Lung (tissue), 11 donors: ENCODE measurements at regions not wholly inside any gene's neighbourhood (a gene's known extent, or its start where the extent isn't known, plus 50 kb on each side); places are given as distances from the start of the nearest gene placed in this dataset.

ENCODE experiments used
- ATAC-seq: fragments of 200-7000 bp; cut with Tn5 transposase; one replicate; pipeline ENCODE4 v1.9.1; 2020; ENCODE audit warnings: moderate number of reproducible peaks; ENCODE audit not compliant: insufficient read depth, low FRiP score
- DNase-seq, 3 donors: peaks; one replicate each; pipeline ENCODE4 v3.0.0-alpha.2; 2013 to 2017
- H3K27ac ChIP-seq, 2 donors: one replicate each; pipeline ENCODE4 v1.5.1; 2013; ENCODE audit warnings: mild to moderate bottlenecking in 2 of 2, moderate library complexity in 2 of 2, control low read depth in 1 of 2, inconsistent platforms in 1 of 2, low read depth in 1 of 2, low read length in 1 of 2
- H3K27me3 ChIP-seq, 3 donors: one replicate each; pipeline ENCODE4 v1.5.1; 2013; ENCODE audit warnings: low read length in 2 of 3; ENCODE audit not compliant: control insufficient read depth in 3 of 3, insufficient read depth in 3 of 3
- H3K36me3 ChIP-seq, 4 donors: one replicate each; pipeline ENCODE4 v1.5.1; 2013; ENCODE audit warnings: low read length in 4 of 4, mild to moderate bottlenecking in 1 of 4, moderate library complexity in 1 of 4; ENCODE audit not compliant: control insufficient read depth in 4 of 4, insufficient read depth in 4 of 4
- H3K4me1 ChIP-seq, 5 donors: one replicate each; pipeline ENCODE4 v1.5.1; 2013; ENCODE audit warnings: low read length in 5 of 5, mild to moderate bottlenecking in 2 of 5, moderate library complexity in 1 of 5; ENCODE audit not compliant: control insufficient read depth in 5 of 5, insufficient read depth in 5 of 5
- H3K4me3 ChIP-seq: one replicate; pipeline ENCODE4 v1.5.1; 2013; ENCODE audit warnings: mild to moderate bottlenecking, control low read depth, moderate library complexity
- H3K9ac ChIP-seq, 2 donors: one replicate each; pipeline ENCODE4 v1.5.1; 2013; ENCODE audit warnings: low read length in 2 of 2, control low read depth in 1 of 2; ENCODE audit not compliant: insufficient read depth in 1 of 2
- H3K9me3 ChIP-seq, 4 donors: one replicate each; pipeline ENCODE4 v1.5.1; 2013; ENCODE audit warnings: low read length in 3 of 4, mild to moderate bottlenecking in 1 of 4, moderate library complexity in 1 of 4; ENCODE audit not compliant: control insufficient read depth in 4 of 4, insufficient read depth in 3 of 4
- CTCF ChIP-seq: IDR thresholded peaks from 2 replicates; pipeline ENCODE4 v1.5.1; 2012; ENCODE audit warnings: mild to moderate bottlenecking; ENCODE audit errors: control extremely low read depth, extremely low read depth
- WGBS, 2 donors: extraction: QIAGEN DNeasy Blood & Tissue Kit; methylation state at CpG; one replicate each; pipeline ENCODE4 v1.1.7; 2013; 5-methylcytosine and 5-hydroxymethylcytosine counted together
- donor health status: control.
- donor health status: control.
- donor health status: Bipolar disorder and iron deficiency.
- donor health status: healthy.
- donor health status: DM: yes; HTN: yes; CAD: no.

DNA sequence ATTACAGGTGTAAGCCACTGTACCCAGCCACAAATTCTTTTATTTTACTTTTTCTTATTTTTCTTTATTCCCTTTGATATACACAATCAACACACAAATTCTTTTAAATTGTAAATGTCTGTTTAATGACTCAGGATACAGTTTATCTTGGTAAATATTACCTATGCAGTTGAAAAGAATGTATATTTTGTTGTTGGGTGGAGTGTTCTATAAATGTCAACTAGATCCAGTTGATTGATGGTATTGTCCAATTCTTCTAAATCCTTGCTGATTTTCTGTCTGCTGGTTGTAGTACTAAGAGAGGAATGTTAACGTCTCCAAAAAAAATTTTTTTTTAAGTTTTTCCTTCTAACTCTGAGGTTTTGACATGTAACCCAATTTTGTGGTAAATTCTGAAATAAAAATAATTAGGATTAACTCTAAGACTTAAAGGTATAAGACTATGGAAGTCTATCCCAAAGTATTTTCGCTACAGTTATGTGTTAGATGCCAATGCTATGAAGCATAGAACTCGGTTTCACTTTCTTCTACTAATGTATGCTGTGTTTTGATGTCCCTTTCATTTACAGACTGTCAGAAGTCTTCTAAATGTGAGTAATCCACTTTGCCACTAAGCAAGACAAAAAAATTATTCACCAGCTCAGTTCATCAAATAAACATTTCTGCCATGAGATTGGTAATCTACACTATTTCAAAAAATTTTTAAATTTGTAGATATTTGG lies 720.2 kb upstream of the C9orf72 start:
- TF ChIP-seq CTCF, result no peak
- 80 to 82% methylated on average over 3 of the region's 3 CpGs for WGBS, 2 donors
- no peaks in the 10 kb centered on the region for H3K4me1 ChIP-seq
- H3K4me3 ChIP-seq, result no peak overlapping the region
- H3K27ac ChIP-seq, result no peak overlapping the region
- DNase-seq (no peak), ATAC-seq (no peak)
- H3K27me3 ChIP-seq, result no peaks in the 10 kb centered on the region
- H3K9me3 ChIP-seq, result peaks cover 0 to 3% (median 0%) of the 10 kb centered on the region in 4 donors
- H3K36me3 ChIP-seq, result no peaks in the 10 kb centered on the region
- H3K9ac ChIP-seq, result no peak overlapping the region

DNA sequence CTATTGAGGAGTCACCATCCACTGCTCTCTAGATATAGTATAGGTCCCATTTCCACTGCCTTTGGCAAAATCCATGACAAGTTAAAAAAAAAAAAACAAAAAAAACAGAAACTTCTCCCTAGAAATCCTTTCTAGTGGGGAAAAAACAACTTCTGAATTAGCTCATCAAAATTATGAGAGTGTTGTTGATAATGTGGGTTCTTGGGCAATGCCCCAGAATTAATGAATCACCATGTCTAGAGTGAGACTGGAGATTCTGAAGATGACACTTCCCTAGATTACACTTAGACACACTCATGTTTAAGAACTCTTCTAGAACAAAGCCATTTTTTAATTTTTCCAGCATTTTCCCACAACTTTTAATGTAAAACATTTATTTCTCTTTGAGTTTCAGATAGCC lies 728.0 kb upstream of the C9orf72 start:
- H3K9ac ChIP-seq, result no peak overlapping the region
- H3K27me3 ChIP-seq, result no peaks in the 10 kb centered on the region
- no peak overlapping the region for H3K4me3 ChIP-seq
- no peaks in the 10 kb centered on the region for H3K9me3 ChIP-seq
- H3K4me1 ChIP-seq, result no peaks in the 10 kb centered on the region
- DNase-seq (no peak), ATAC-seq (no peak)
- no peak overlapping the region for H3K27ac ChIP-seq
- no peak for TF ChIP-seq CTCF
- H3K36me3 ChIP-seq, result no peaks in the 10 kb centered on the region

- Histone ChIP-seq H3K4me3 (no peak overlapping the region), H3K27ac (no peak overlapping the region), H3K9ac (no peak overlapping the region), H3K27me3 (no peaks in the 10 kb centered on the region), H3K9me3 (no peaks in the 10 kb centered on the region), H3K4me1 (no peaks in the 10 kb centered on the region), H3K36me3 (no peaks in the 10 kb centered on the region)
- DNase-seq (no peak), ATAC-seq (no peak)
- no peak for TF ChIP-seq CTCF
- 66 to 68% methylated on average over 1 of the region's 1 CpG for WGBS, 2 donors
Measured at GRCh38 chr9:28317745-28318144, 744.5 kb upstream of the C9orf72 start.

GRCh38 chr9:28318515-28318914 lies 745.2 kb upstream of the C9orf72 start:
- Histone ChIP-seq H3K36me3 (no peaks in the 10 kb centered on the region), H3K27ac (no peak overlapping the region), H3K4me3 (no peak overlapping the region), H3K4me1 (no peaks in the 10 kb centered on the region), H3K9me3 (no peaks in the 10 kb centered on the region), H3K9ac (no peak overlapping the region), H3K27me3 (no peaks in the 10 kb centered on the region)
- ATAC-seq (no peak), DNase-seq (no peak)
- TF ChIP-seq CTCF, result no peak
- WGBS, 2 donors, result 88 to 91% methylated on average over 1 of the region's 1 CpG
